KOPT-K1 (cell line): ENCODE measurements at regions not wholly inside any gene's neighbourhood (a gene's known extent, or its start where the extent isn't known, plus 50 kb on each side); places are given as distances from the start of the nearest gene placed in this dataset.
"Not testable (repeated sequence)": the region's sequence is repeated elsewhere in the genome, so short reads cannot be mapped to it uniquely, and the experiment has no call there.

ENCODE experiments used
- H3K27ac ChIP-seq: fragments of 200-600 bp; sonication (generic); 2 replicates; pipeline ENCODE4 v1.5.1; 2016; ENCODE audit warnings: antibody characterized with exemption, mild to moderate bottlenecking, low read depth, low read length; ENCODE audit not compliant: poor library complexity, severe bottlenecking
- H3K36me3 ChIP-seq: fragments of 200-600 bp; sonication (generic); 2 replicates; pipeline ENCODE4 v1.5.1; 2017; ENCODE audit warnings: antibody characterized with exemption, mild to moderate bottlenecking, low read length, moderate library complexity; ENCODE audit not compliant: insufficient read depth
- H3K9me3 ChIP-seq: fragments of 200-600 bp; sonication (generic); 2 replicates; pipeline ENCODE4 v1.5.1; 2017; ENCODE audit warnings: antibody characterized with exemption, low read length, mild to moderate bottlenecking; ENCODE audit not compliant: insufficient read depth, poor library complexity, severe bottlenecking

- Histone ChIP-seq H3K27ac (no peak overlapping the region), H3K9me3 (no peaks in the 10 kb centered on the region), H3K36me3 (no peaks in the 10 kb centered on the region)
These were observed 338.6 kb upstream of the PCSK5 start for GRCh38 chr9:75551861-75552260.

- no peaks in the 10 kb centered on the region for H3K9me3 ChIP-seq
- no peaks in the 10 kb centered on the region for H3K36me3 ChIP-seq
- H3K27ac ChIP-seq: no peak overlapping the region
These were observed 337.5 kb upstream of the PCSK5 start for GRCh38 chr9:75552941-75553340.

- H3K27ac ChIP-seq, H3K36me3 ChIP-seq: not testable (repeated sequence)
These were observed 323.7 kb upstream of the PCSK5 start for GRCh38 chr9:75566813-75567212.

GRCh38 chr9:75570538-75570937 lies 319.9 kb upstream of the PCSK5 start:
- Histone ChIP-seq H3K27ac (no peak overlapping the region), H3K9me3 (no peaks in the 10 kb centered on the region), H3K36me3 (no peaks in the 10 kb centered on the region)

More at GRCh38 chr9:75566813-75567212, 323.7 kb upstream of the PCSK5 start:
- H3K9me3 ChIP-seq: not testable (repeated sequence)

- Histone ChIP-seq H3K9me3 (no peaks in the 10 kb centered on the region), H3K27ac (no peak overlapping the region), H3K36me3 (no peaks in the 10 kb centered on the region)
These were observed 315.9 kb upstream of the PCSK5 start for GRCh38 chr9:75574569-75574968.

GRCh38 chr9:75582870-75583269 lies 307.6 kb upstream of the PCSK5 start:
- no peak overlapping the region for H3K27ac ChIP-seq
- no peaks in the 10 kb centered on the region for H3K9me3 ChIP-seq

GRCh38 chr9:75588808-75589207 lies 301.7 kb upstream of the PCSK5 start:
- Histone ChIP-seq H3K9me3 (no peaks in the 10 kb centered on the region), H3K27ac (no peak overlapping the region), H3K36me3 (no peaks in the 10 kb centered on the region)

More at GRCh38 chr9:75582870-75583269, 307.6 kb upstream of the PCSK5 start:
- no peaks in the 10 kb centered on the region for H3K36me3 ChIP-seq

GRCh38 chr9:75589497-75589896 lies 301.0 kb upstream of the PCSK5 start:
- no peak overlapping the region for H3K27ac ChIP-seq
- no peaks in the 10 kb centered on the region for H3K36me3 ChIP-seq
- no peaks in the 10 kb centered on the region for H3K9me3 ChIP-seq

- Histone ChIP-seq H3K27ac (no peak overlapping the region), H3K36me3 (no peaks in the 10 kb centered on the region), H3K9me3 (no peaks in the 10 kb centered on the region)
These were observed 298.5 kb upstream of the PCSK5 start for GRCh38 chr9:75591972-75592371.

- H3K36me3 ChIP-seq: no peaks in the 10 kb centered on the region
- no peak overlapping the region for H3K27ac ChIP-seq
- H3K9me3 ChIP-seq: no peaks in the 10 kb centered on the region
These were observed 297.9 kb upstream of the PCSK5 start for GRCh38 chr9:75592586-75592985.

GRCh38 chr9:75593920-75594319 lies 296.6 kb upstream of the PCSK5 start:
- H3K36me3 ChIP-seq: no peaks in the 10 kb centered on the region
- no peaks in the 10 kb centered on the region for H3K9me3 ChIP-seq
- no peak overlapping the region for H3K27ac ChIP-seq

GRCh38 chr9:75599126-75599525 lies 291.3 kb upstream of the PCSK5 start:
- Histone ChIP-seq H3K9me3 (no peaks in the 10 kb centered on the region), H3K36me3 (no peaks in the 10 kb centered on the region), H3K27ac (no peak overlapping the region)

GRCh38 chr9:75601280-75601679 lies 289.2 kb upstream of the PCSK5 start:
- H3K36me3 ChIP-seq: no peaks in the 10 kb centered on the region
- H3K27ac ChIP-seq: no peak overlapping the region
- no peaks in the 10 kb centered on the region for H3K9me3 ChIP-seq

- no peaks in the 10 kb centered on the region for H3K9me3 ChIP-seq
These were observed 288.4 kb upstream of the PCSK5 start for GRCh38 chr9:75602060-75602459.

GRCh38 chr9:75604661-75605060 lies 285.8 kb upstream of the PCSK5 start:
- Histone ChIP-seq H3K9me3 (no peaks in the 10 kb centered on the region), H3K27ac (no peak overlapping the region), H3K36me3 (no peaks in the 10 kb centered on the region)

More at GRCh38 chr9:75602060-75602459, 288.4 kb upstream of the PCSK5 start:
- no peak overlapping the region for H3K27ac ChIP-seq
- H3K36me3 ChIP-seq: no peaks in the 10 kb centered on the region

- Histone ChIP-seq H3K27ac (no peak overlapping the region), H3K9me3 (no peaks in the 10 kb centered on the region), H3K36me3 (no peaks in the 10 kb centered on the region)
These were observed 283.0 kb upstream of the PCSK5 start for GRCh38 chr9:75607521-75607920.

- Histone ChIP-seq H3K27ac (no peak overlapping the region), H3K36me3 (no peaks in the 10 kb centered on the region)
These were observed 281.1 kb upstream of the PCSK5 start for GRCh38 chr9:75609401-75609800.

More at GRCh38 chr9:75609401-75609800, 281.1 kb upstream of the PCSK5 start:
- no peaks in the 10 kb centered on the region for H3K9me3 ChIP-seq
